ENCODE measurements at regions not wholly inside any gene's neighbourhood (a gene's known extent, or its start where the extent isn't known, plus 50 kb on each side); places are given as distances from the start of the nearest gene placed in this dataset.

GRCh38 chr5:26519245-26519644, 519.1 kb downstream of the CDH9 start:
- H3K9me3 ChIP-seq (replicated peaks; ENCODE audit: control insufficient read depth, insufficient read depth, low read length), result peaks cover 2% of the 10 kb centered on the region
- dilution Hi-C loops (cut with MboI; ENCODE audit: extremely low pct_ligation_motif_present, low sequenced_read_pairs), result no loop called here
- DNase-seq (ENCODE audit: low read depth, low spot score) (no peak), FAIRE-seq (no peak)
- ChIA-PET CTCF (no interaction called here), POLR2A (no interaction called here)
- H3K36me3 ChIP-seq (ENCODE audit: control insufficient read depth in 2 of 2, extremely low read depth in 1 of 2, insufficient read depth in 2 of 2, low read length in 2 of 2), result no peaks in the 10 kb centered on the region
- no TSS peak for BruUV-seq (replicated peaks)
- H3K79me2 ChIP-seq (ENCODE audit: control insufficient read depth, insufficient read depth, low read length), result no peaks in the 10 kb centered on the region
- no peak overlapping the region for H3K4me3 ChIP-seq (replicated peaks in 1 of 3; ENCODE audit: insufficient read depth in 1 of 3, low read depth in 1 of 3, low read length in 3 of 3)
- H3K27ac ChIP-seq (ENCODE audit: insufficient read depth, low read depth, low read length), result no peak overlapping the region
- intact Hi-C loops (cut with micrococcal nuclease), result no loop called here
- H3K9ac ChIP-seq (replicated peaks; ENCODE audit: extremely low read depth, insufficient read depth, low read length), result no peak overlapping the region
- H3K27me3 ChIP-seq (ENCODE audit: control insufficient read depth in 2 of 2, insufficient read depth in 2 of 2, low read length in 2 of 2), result no peaks in the 10 kb centered on the region
- no peaks in the 10 kb centered on the region for H4K20me1 ChIP-seq (replicated peaks; ENCODE audit: control insufficient read depth, extremely low read depth, insufficient read depth, low read length)
- no peak overlapping the region for H3K4me2 ChIP-seq (ENCODE audit: insufficient read depth, low read length)
- H3K9me1 ChIP-seq (replicated peaks; ENCODE audit: control insufficient read depth, extremely low read depth, insufficient read depth, low read length), result no peaks in the 10 kb centered on the region
- TF ChIP-seq POLR2A (IDR thresholded peaks at IDR 0.05; ENCODE audit: low read depth, low read length) (no peak), MYC (IDR thresholded peaks at IDR 0.05; ENCODE audit: low read depth, low read length) (no peak), EZH2 (IDR thresholded peaks at IDR 0.05; ENCODE audit: borderline replicate concordance, low read depth, low read length, severe bottlenecking) (no peak), JUN (IDR thresholded peaks at IDR 0.05; ENCODE audit: borderline replicate concordance, insufficient read depth, insufficient read length, low read depth) (no peak), CTCF (IDR thresholded peaks at IDR 0.05; ENCODE audit: extremely low read depth in 1 of 2, insufficient read depth in 1 of 2, low read depth in 1 of 2, low read length in 2 of 2) (no peak), POLR2AphosphoS5 (IDR thresholded peaks at IDR 0.05; ENCODE audit: insufficient read depth, low read depth, low read length) (no peak), FOS (IDR thresholded peaks at IDR 0.05; ENCODE audit: borderline replicate concordance, insufficient read depth, low read length) (no peak), GATA2 (IDR thresholded peaks at IDR 0.05; ENCODE audit: insufficient read depth, insufficient read length, low read depth, low read length) (no peak)
- TF ChIP-seq, protein P1, sequence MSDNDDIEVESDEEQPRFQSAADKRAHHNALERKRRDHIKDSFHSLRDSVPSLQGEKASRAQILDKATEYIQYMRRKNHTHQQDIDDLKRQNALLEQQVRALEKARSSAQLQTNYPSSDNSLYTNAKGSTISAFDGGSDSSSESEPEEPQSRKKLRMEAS (IDR thresholded peaks at IDR 0.05; ENCODE audit: insufficient read depth, insufficient read length), result no peak
- H2AFZ ChIP-seq (ENCODE audit: low read depth, low read length), result no peak overlapping the region
- no peaks in the 10 kb centered on the region for H3K4me1 ChIP-seq (ENCODE audit: control insufficient read depth, extremely low read depth, insufficient read depth, low read length)
